HFFc6 (cell line): ENCODE measurements at regions not wholly inside any gene's neighbourhood (a gene's known extent, or its start where the extent isn't known, plus 50 kb on each side); places are given as distances from the start of the nearest gene placed in this dataset.
"Not testable (repeated sequence)": the region's sequence is repeated elsewhere in the genome, so short reads cannot be mapped to it uniquely, and the experiment has no call there.

Experiments used
- DNase-seq: peaks from one replicate; pipeline ENCODE4 v3.0.0-alpha.2; 2018
- H3K27ac Mint-ChIP-seq: 2 replicates; pipeline ENCODE4 v1.8.0; 2020; ENCODE audit warnings: mild to moderate bottlenecking, mixed read lengths
- H3K27me3 Mint-ChIP-seq: 2 replicates; pipeline ENCODE4 v1.8.0; 2021; ENCODE audit warnings: mild to moderate bottlenecking, moderate library complexity, mixed read lengths; ENCODE audit not compliant: insufficient read depth
- H3K36me3 Mint-ChIP-seq: 2 replicates; pipeline ENCODE4 v1.8.0; 2021; ENCODE audit warnings: low read depth, mixed read lengths
- H3K4me1 Mint-ChIP-seq: 2 replicates; pipeline ENCODE4 v1.8.0; 2020; ENCODE audit warnings: low read depth, mixed read lengths
- H3K4me3 Mint-ChIP-seq: 2 replicates; pipeline ENCODE4 v1.8.0; 2020; ENCODE audit warnings: mild to moderate bottlenecking, moderate library complexity, mixed read lengths
- H3K9me3 Mint-ChIP-seq: 2 replicates; pipeline ENCODE4 v1.8.0; 2020; ENCODE audit warnings: mild to moderate bottlenecking, mixed read lengths
- TF ChIP-seq, protein P1 (sequence below): fragments of 200-600 bp; sonication (generic); IDR thresholded peaks from 2 replicates; pipeline ENCODE4 v1.5.0; 2021; ENCODE audit warnings: antibody characterized with exemption, mild to moderate bottlenecking

DNA sequence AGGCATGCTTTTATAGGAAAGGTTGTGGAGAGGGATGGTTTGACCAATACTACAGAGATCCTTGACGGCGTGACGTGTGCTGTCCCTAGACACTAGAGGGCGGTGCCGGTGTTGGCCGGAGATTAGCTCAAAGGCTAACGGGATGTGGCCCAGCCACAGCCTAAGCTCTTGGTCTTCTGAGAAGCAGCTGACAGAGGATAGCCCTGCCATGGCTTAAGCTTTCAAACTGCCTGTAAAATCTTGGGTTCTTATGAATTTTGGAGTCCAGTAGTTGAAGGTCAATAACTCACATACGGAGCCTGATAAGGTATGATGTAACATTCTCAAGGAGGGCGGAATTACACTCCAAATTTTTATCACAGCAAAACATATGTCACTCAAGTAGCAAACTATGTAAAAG, 515.7 kb upstream of the ATXN7L3B start:
- H3K4me1 Mint-ChIP-seq = no peaks in the 10 kb centered on the region
- no peaks in the 10 kb centered on the region for H3K27me3 Mint-ChIP-seq
- H3K36me3 Mint-ChIP-seq = no peaks in the 10 kb centered on the region
- TF ChIP-seq, protein P1, sequence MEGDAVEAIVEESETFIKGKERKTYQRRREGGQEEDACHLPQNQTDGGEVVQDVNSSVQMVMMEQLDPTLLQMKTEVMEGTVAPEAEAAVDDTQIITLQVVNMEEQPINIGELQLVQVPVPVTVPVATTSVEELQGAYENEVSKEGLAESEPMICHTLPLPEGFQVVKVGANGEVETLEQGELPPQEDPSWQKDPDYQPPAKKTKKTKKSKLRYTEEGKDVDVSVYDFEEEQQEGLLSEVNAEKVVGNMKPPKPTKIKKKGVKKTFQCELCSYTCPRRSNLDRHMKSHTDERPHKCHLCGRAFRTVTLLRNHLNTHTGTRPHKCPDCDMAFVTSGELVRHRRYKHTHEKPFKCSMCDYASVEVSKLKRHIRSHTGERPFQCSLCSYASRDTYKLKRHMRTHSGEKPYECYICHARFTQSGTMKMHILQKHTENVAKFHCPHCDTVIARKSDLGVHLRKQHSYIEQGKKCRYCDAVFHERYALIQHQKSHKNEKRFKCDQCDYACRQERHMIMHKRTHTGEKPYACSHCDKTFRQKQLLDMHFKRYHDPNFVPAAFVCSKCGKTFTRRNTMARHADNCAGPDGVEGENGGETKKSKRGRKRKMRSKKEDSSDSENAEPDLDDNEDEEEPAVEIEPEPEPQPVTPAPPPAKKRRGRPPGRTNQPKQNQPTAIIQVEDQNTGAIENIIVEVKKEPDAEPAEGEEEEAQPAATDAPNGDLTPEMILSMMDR = peak; percentile 44; the same call in 1 of the 2 replicates
- H3K9me3 Mint-ChIP-seq = peaks cover 10% of the 10 kb centered on the region
- H3K4me3 Mint-ChIP-seq = no peak overlapping the region
- no peak for DNase-seq
- no peak overlapping the region for H3K27ac Mint-ChIP-seq

DNA sequence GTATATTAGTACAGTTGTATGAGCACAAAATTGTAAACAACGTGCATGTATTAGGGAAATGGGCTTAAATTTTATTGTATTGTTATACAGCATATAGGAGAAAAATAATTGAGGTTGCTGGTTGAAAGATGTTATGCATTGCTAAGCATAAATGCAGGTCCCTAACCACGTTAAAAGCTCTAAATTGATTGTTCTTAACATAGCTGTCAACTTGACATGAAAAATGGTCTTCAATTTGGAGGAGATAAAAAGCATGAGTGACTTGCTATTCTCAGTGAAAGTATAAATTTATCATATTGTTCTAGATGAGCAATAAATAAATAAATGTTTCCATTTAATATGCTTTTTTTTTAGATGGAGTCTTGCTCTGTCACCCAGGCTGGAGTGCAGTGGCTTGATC, 506.6 kb upstream of the ATXN7L3B start:
- Mint-ChIP-seq H3K4me1 (no peaks in the 10 kb centered on the region), H3K27me3 (no peaks in the 10 kb centered on the region), H3K36me3 (no peaks in the 10 kb centered on the region), H3K4me3 (no peak overlapping the region), H3K9me3 (peaks cover 11% of the 10 kb centered on the region; the same call in 1 of the 2 replicates), H3K27ac (no peak overlapping the region)
- TF ChIP-seq, protein P1 = no peak
- DNase-seq = no peak

DNA sequence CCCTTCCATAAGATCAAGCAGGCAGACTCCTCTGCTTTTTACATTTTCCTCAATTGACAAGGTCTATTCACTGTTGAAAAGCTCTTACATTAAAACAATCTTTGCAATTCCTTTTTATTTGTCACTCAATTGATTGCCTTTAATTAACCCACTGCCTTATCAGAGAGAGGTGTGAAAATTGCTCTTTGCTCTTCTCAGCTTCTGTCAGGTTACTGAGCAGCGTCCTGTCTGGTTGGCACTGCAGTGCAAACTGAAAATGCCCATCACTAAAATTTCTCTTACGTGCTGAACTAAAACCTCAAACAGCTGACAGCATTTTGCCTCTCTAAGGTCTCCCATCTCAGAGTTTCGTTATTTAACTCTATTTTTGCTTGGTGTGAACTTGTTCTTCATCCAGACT, 504.1 kb upstream of the ATXN7L3B start:
- Mint-ChIP-seq H3K9me3 (peaks cover 29% of the 10 kb centered on the region), H3K27ac (no peak overlapping the region), H3K4me3 (no peak overlapping the region), H3K27me3 (no peaks in the 10 kb centered on the region), H3K36me3 (no peaks in the 10 kb centered on the region), H3K4me1 (no peaks in the 10 kb centered on the region)
- DNase-seq = no peak
- TF ChIP-seq, protein P1 = no peak

DNA sequence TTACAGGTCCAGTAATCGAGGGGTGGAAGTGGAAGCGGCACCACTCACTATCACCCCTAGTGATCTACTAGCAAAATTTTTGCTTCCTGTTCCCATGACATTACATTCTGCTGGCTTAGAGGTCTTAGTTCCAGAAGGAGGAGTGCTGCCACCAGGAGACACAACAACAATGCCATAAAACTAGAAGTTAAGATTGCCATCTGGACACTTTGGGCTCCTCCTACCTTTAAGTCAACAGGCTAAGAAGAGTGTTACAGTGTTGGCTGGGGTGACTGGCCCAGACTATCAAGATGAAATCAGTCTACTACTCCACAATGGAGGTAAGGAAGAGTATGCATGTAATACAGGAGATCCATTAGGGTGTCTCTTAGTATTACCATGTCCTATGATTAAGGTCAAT, 498.5 kb upstream of the ATXN7L3B start:
- not testable (repeated sequence) for H3K4me1 Mint-ChIP-seq, H3K27me3 Mint-ChIP-seq

DNA sequence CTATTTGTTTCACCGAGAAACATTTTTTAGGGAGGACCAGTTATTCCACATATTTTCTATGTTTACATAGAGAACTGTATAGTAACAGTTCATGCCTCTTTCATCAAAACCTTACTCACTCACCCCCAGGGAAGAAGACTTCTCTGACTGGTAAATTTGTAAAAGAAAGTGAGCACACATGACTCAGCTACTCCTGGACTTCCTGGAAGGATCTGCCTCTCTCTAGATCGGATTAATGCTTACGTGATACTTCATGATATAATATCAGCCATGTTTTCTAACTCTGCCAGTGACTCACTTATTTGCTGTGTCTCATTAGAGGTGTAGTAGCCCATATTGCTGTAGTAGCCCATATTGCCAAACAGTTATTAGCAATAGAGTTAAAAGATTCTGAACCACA, 494.3 kb upstream of the ATXN7L3B start:
- no peaks in the 10 kb centered on the region for H3K4me1 Mint-ChIP-seq
- TF ChIP-seq, protein P1 = no peak
- no peaks in the 10 kb centered on the region for H3K27me3 Mint-ChIP-seq
- no peak overlapping the region for H3K4me3 Mint-ChIP-seq
- H3K27ac Mint-ChIP-seq = no peak overlapping the region
- no peaks in the 10 kb centered on the region for H3K36me3 Mint-ChIP-seq
- H3K9me3 Mint-ChIP-seq = peaks cover 50% of the 10 kb centered on the region
- DNase-seq = no peak

More for the DNA sequence above, 498.5 kb upstream of the ATXN7L3B start:
- H3K36me3 Mint-ChIP-seq, H3K4me3 Mint-ChIP-seq, DNase-seq, H3K27ac Mint-ChIP-seq: not testable (repeated sequence)
- peaks cover 58% of the 10 kb centered on the region for H3K9me3 Mint-ChIP-seq

DNA sequence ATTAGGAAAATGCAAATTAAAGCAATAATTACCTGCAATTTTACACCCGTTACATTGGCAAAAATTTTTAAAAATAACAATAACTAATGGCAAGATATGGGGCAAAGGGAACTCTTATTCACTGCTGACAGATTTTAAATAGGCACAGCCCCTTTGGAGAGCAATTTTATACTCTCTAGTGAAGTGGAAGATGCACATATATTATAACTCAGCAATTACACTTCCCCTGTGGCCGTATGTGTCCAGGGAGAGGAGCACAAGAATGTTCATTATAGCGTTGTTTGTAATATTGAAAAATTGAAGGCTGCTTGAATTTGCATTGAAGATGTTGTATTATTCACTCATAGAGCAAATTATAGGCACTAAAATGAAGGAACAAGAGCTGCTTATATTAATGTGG, 488.3 kb upstream of the ATXN7L3B start:
- no peak overlapping the region for H3K27ac Mint-ChIP-seq
- no peak for DNase-seq
- no peaks in the 10 kb centered on the region for H3K27me3 Mint-ChIP-seq
- H3K4me3 Mint-ChIP-seq = no peak overlapping the region
- no peaks in the 10 kb centered on the region for H3K4me1 Mint-ChIP-seq
- no peaks in the 10 kb centered on the region for H3K36me3 Mint-ChIP-seq
- H3K9me3 Mint-ChIP-seq = peaks cover 38% of the 10 kb centered on the region
- TF ChIP-seq, protein P1 = no peak
